ENCODE measurements at regions not wholly inside any gene's neighbourhood (a gene's known extent, or its start where the extent isn't known, plus 50 kb on each side); places are given as distances from the start of the nearest gene placed in this dataset.

DNA sequence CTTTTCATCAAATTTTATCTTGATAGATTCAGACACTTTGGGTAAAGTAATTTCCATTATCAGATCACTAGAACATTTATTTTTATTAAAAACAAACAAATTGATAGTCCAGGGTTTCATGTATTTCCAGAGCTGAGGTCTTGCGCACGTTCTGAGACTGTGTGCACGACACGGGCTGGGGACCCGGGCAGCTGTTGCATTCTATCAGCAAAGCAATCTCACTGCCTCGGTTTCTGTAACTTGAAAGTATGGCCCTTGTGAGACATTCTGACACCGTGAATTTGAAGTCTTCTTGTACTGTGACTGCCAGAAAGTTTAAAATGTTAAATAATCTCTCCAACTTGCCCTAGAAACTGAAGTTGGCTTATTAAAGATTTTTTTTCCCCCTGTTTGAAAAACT lies 746.9 kb upstream of the ADGRL2 start:
- Histone ChIP-seq H3K27ac (no peak overlapping the region), H3K27me3 (no peaks in the 10 kb centered on the region), H3K36me3 (no peaks in the 10 kb centered on the region), H3K9me3 (no peaks in the 10 kb centered on the region), H3K4me1 (no peaks in the 10 kb centered on the region), H3K4me3 (no peak overlapping the region)
- ATAC-seq (no peak), DNase-seq (no peak)
- intact Hi-C loops (cut with DNase I; ENCODE audit: low total_unique reads): no loop called here
- in situ Hi-C loops (cut with MboI; ENCODE audit: low sequenced_read_pairs in 4 of 4): no loop called here
- TF ChIP-seq, protein P1, sequence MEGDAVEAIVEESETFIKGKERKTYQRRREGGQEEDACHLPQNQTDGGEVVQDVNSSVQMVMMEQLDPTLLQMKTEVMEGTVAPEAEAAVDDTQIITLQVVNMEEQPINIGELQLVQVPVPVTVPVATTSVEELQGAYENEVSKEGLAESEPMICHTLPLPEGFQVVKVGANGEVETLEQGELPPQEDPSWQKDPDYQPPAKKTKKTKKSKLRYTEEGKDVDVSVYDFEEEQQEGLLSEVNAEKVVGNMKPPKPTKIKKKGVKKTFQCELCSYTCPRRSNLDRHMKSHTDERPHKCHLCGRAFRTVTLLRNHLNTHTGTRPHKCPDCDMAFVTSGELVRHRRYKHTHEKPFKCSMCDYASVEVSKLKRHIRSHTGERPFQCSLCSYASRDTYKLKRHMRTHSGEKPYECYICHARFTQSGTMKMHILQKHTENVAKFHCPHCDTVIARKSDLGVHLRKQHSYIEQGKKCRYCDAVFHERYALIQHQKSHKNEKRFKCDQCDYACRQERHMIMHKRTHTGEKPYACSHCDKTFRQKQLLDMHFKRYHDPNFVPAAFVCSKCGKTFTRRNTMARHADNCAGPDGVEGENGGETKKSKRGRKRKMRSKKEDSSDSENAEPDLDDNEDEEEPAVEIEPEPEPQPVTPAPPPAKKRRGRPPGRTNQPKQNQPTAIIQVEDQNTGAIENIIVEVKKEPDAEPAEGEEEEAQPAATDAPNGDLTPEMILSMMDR (IDR thresholded peaks at IDR 0.05 in 4 of 5, conservative IDR thresholded peaks at IDR 0.05 in 1 of 5): no peak
- no peak for TF ChIP-seq POLR2A (IDR thresholded peaks at IDR 0.05)

DNA sequence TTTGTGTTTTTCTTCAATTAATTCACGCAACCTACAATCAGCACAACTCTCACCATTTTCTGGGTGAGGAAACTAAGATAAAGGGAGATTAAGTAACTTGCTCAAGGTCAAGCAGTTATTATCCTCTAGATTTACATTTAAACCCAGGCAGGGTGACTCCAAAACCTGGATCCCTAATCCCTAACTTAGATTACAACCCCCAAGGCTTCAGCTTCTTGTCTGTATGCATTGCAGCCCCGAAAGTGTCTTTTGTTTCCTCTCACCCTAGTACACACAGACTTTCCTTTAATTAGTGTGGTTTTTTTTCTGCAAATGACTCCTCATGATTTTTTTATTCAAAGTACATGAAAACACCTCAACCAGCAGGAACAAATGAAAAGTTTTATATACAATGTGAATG lies 748.6 kb upstream of the ADGRL2 start:
- H3K4me3 ChIP-seq: no peak overlapping the region
- H3K27ac ChIP-seq: no peak overlapping the region
- ATAC-seq (no peak), DNase-seq (no peak)
- TF ChIP-seq, protein P1 (IDR thresholded peaks at IDR 0.05 in 4 of 5, conservative IDR thresholded peaks at IDR 0.05 in 1 of 5): no peak
- TF ChIP-seq POLR2A (IDR thresholded peaks at IDR 0.05): no peak
- H3K36me3 ChIP-seq: no peaks in the 10 kb centered on the region
- in situ Hi-C loops (cut with MboI; ENCODE audit: low sequenced_read_pairs in 4 of 4): no loop called here
- no peaks in the 10 kb centered on the region for H3K9me3 ChIP-seq
- no peaks in the 10 kb centered on the region for H3K4me1 ChIP-seq
- intact Hi-C loops (cut with DNase I; ENCODE audit: low total_unique reads): no loop called here
- no peaks in the 10 kb centered on the region for H3K27me3 ChIP-seq

DNA sequence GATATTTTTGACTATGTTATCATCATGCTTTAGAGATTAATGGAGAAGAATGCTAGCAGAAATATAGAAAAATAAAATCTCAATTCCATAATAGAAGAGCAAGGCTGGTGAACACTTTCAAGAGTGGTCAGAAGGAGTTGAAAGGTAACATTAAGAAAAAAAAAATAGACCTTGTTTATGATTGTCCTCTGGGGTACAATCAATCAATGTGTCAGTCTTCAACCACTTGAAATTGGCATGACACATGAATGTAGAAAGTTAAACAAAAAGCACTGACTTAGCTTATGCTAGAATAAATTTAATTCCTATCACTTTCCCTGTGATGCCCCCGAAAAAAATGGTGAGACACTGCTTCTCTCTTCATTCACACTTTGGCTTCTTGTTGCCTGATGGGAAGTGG lies 750.3 kb upstream of the ADGRL2 start:
- DNase-seq (no peak), ATAC-seq (no peak)
- H3K27ac ChIP-seq: no peak overlapping the region
- in situ Hi-C loops (cut with MboI; ENCODE audit: low sequenced_read_pairs in 4 of 4) (no loop called here), intact Hi-C loops (cut with DNase I; ENCODE audit: low total_unique reads) (no loop called here)
- no peaks in the 10 kb centered on the region for H3K4me1 ChIP-seq
- TF ChIP-seq POLR2A (IDR thresholded peaks at IDR 0.05): no peak
- TF ChIP-seq, protein P1 (IDR thresholded peaks at IDR 0.05 in 4 of 5, conservative IDR thresholded peaks at IDR 0.05 in 1 of 5): no peak
- no peaks in the 10 kb centered on the region for H3K27me3 ChIP-seq
- no peaks in the 10 kb centered on the region for H3K9me3 ChIP-seq
- no peak overlapping the region for H3K4me3 ChIP-seq
- no peaks in the 10 kb centered on the region for H3K36me3 ChIP-seq

DNA sequence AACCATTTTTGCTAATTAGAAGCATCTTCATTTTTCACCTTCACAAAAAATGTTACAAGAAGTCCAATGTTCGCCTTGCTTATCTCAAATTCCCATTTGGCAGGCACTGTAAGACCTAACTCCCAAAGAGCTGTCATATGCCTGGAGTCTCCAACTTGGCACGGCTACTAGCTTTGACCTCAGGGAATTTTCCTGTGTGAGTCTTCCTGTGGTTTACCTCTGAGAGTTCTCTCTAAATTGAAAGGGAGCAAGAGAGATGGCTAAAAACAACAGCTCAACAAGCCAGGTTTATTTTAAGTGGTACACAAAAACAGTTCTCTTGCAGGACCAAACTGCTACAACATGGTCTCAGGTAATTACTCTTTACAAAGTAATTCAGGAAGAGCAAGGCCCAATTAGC lies 756.0 kb upstream of the ADGRL2 start:
- H3K4me3 ChIP-seq: no peak overlapping the region
- TF ChIP-seq, protein P1 (IDR thresholded peaks at IDR 0.05 in 4 of 5, conservative IDR thresholded peaks at IDR 0.05 in 1 of 5): no peak
- no peak for TF ChIP-seq POLR2A (IDR thresholded peaks at IDR 0.05)
- H3K27ac ChIP-seq: no peak overlapping the region
- no peaks in the 10 kb centered on the region for H3K27me3 ChIP-seq
- in situ Hi-C loops (cut with MboI; ENCODE audit: low sequenced_read_pairs in 4 of 4): no loop called here
- H3K4me1 ChIP-seq: no peaks in the 10 kb centered on the region
- intact Hi-C loops (cut with DNase I; ENCODE audit: low total_unique reads): no loop called here
- DNase-seq (no peak), ATAC-seq (no peak)
- H3K9me3 ChIP-seq: no peaks in the 10 kb centered on the region
- no peaks in the 10 kb centered on the region for H3K36me3 ChIP-seq

DNA sequence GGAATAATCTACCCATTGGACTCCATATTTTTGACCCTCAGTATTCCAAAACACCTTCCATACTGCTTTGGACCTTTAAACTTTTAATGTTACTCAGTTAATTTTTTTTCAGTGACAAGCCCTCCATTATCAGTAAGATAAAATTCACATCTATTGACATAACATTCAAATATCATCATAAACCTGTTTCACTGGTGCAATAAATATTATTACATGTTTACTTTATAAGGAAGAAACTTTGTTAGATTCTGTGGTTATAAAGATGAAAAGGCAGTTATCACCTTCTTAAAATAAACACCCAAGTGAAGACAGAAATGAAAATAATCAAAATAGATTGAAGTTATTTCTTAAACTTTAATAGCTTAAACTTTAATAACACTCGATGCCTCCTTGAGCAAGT lies 758.5 kb upstream of the ADGRL2 start:
- Histone ChIP-seq H3K4me3 (no peak overlapping the region), H3K9me3 (no peaks in the 10 kb centered on the region), H3K27me3 (no peaks in the 10 kb centered on the region), H3K36me3 (no peaks in the 10 kb centered on the region), H3K27ac (no peak overlapping the region), H3K4me1 (no peaks in the 10 kb centered on the region)
- ATAC-seq: no peak
- in situ Hi-C loops (cut with MboI; ENCODE audit: low sequenced_read_pairs in 4 of 4): no loop called here
- no peak for DNase-seq
- intact Hi-C loops (cut with DNase I; ENCODE audit: low total_unique reads): no loop called here
- no peak for TF ChIP-seq POLR2A (IDR thresholded peaks at IDR 0.05)
- TF ChIP-seq, protein P1 (IDR thresholded peaks at IDR 0.05 in 4 of 5, conservative IDR thresholded peaks at IDR 0.05 in 1 of 5): no peak
